Stimulated activated memory B cell treated with anti-CD40 and anti-IgM and Interleukin-4, amounts not matched to agents 10 μg/mL and 1 μg/mL and 100 μg/mL, for 72 hours (primary cell): ENCODE measurements at regions not wholly inside any gene's neighbourhood (a gene's known extent, or its start where the extent isn't known, plus 50 kb on each side); places are given as distances from the start of the nearest gene placed in this dataset.

ENCODE experiments used
- ATAC-seq: fragments of 150-1000 bp; cut with Tn5 transposase; 2 replicates; pipeline ENCODE4 v1.10.0; 2021
- H3K27ac Mint-ChIP-seq: one replicate; pipeline ENCODE4 v1.8.0; 2022; ENCODE audit warnings: mild to moderate bottlenecking, mixed read lengths
- H3K27me3 Mint-ChIP-seq: one replicate; pipeline ENCODE4 v1.8.0; 2022; ENCODE audit warnings: mixed read lengths
- H3K36me3 Mint-ChIP-seq: one replicate; pipeline ENCODE4 v1.8.0; 2022; ENCODE audit warnings: mixed read lengths
- H3K4me1 Mint-ChIP-seq: one replicate; pipeline ENCODE4 v1.8.0; 2022; ENCODE audit warnings: mixed read lengths
- H3K4me3 Mint-ChIP-seq: one replicate; pipeline ENCODE4 v1.8.0; 2022; ENCODE audit warnings: mild to moderate bottlenecking, moderate library complexity, mixed read lengths
- H3K9me3 Mint-ChIP-seq: one replicate; pipeline ENCODE4 v1.8.0; 2022; ENCODE audit warnings: mixed read lengths

DNA sequence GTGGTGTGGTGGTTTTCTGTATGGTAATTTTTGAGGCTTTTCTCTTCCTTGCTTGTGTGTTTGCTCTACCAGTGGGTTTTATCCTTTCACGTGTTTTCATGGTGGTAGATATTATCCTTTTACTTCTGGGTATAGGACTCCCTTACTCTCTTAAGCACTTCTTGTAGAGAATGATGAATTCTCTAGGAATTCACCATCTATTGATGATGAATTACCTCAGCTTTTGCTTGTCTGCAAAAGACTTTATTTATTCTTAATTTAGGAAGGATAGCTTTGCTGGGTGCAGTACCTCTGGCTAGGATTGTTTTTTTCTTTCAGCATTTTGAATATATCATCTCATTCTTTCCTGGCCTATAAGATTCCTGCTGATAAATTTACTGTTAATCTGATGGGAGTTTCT lies 415.3 kb downstream of the PDGFC start:
- no peak for ATAC-seq
- no peaks in the 10 kb centered on the region for H3K4me1 Mint-ChIP-seq
- peaks cover 11% of the 10 kb centered on the region for H3K9me3 Mint-ChIP-seq
- no peak overlapping the region for H3K4me3 Mint-ChIP-seq
- no peak overlapping the region for H3K27ac Mint-ChIP-seq
- no peaks in the 10 kb centered on the region for H3K27me3 Mint-ChIP-seq
- H3K36me3 Mint-ChIP-seq, result no peaks in the 10 kb centered on the region

- no peak overlapping the region for H3K4me3 Mint-ChIP-seq
- H3K9me3 Mint-ChIP-seq, result peaks cover 8% of the 10 kb centered on the region
- no peak for ATAC-seq
- H3K27me3 Mint-ChIP-seq, result no peaks in the 10 kb centered on the region
- no peak overlapping the region for H3K27ac Mint-ChIP-seq
- no peaks in the 10 kb centered on the region for H3K36me3 Mint-ChIP-seq
- H3K4me1 Mint-ChIP-seq, result no peaks in the 10 kb centered on the region
These were observed 417.9 kb downstream of the PDGFC start for GRCh38 chr4:156553659-156554058.

- no peak overlapping the region for H3K27ac Mint-ChIP-seq
- ATAC-seq, result no peak
- peaks cover 9% of the 10 kb centered on the region for H3K9me3 Mint-ChIP-seq
- no peaks in the 10 kb centered on the region for H3K4me1 Mint-ChIP-seq
- H3K4me3 Mint-ChIP-seq, result no peak overlapping the region
- no peaks in the 10 kb centered on the region for H3K27me3 Mint-ChIP-seq
- H3K36me3 Mint-ChIP-seq, result no peaks in the 10 kb centered on the region
These were observed 423.7 kb downstream of the PDGFC start for GRCh38 chr4:156547891-156548290.

GRCh38 chr4:156547439-156547838 lies 424.2 kb downstream of the PDGFC start:
- no peaks in the 10 kb centered on the region for H3K36me3 Mint-ChIP-seq
- no peak overlapping the region for H3K4me3 Mint-ChIP-seq
- ATAC-seq, result no peak
- H3K27me3 Mint-ChIP-seq, result no peaks in the 10 kb centered on the region
- no peak overlapping the region for H3K27ac Mint-ChIP-seq
- H3K4me1 Mint-ChIP-seq, result no peaks in the 10 kb centered on the region
- peaks cover 9% of the 10 kb centered on the region for H3K9me3 Mint-ChIP-seq

DNA sequence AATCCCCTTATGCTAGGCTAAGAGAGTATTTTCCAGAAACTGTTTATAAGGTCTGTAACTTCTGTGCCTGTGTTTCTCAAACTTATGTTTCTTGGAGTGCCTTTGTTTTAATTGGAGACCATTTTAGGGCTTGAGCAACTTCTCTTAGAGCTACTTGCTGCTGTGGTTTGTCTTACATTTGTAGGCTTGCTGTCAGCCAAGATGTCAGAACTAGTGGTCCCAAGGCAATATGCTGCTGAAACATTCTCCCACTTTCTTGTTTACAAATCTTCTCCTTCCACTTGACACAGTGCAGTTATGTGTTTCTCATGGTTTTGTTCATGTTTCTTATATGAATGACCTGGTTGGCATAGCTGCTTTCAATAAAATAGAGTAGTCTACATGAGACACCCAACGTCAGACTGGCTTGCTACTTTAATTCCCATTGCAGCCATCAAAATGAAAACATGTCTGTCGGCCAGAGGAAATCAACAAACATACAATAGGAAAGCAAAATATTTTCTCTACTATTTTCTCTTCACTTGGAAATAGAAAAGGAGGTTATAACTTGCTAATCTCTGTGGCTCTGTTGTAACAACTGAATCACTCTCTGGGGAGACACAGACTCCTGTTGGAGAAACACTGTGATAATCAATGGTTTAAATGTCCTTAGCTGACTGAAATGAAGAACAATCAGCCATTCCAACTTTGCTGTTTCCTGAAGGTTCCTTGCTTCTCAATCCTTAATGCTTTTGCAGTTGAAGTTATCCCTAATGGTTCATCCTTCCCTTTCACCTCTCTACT lies 426.4 kb downstream of the PDGFC start:
- Mint-ChIP-seq H3K27ac (no peak overlapping the region), H3K4me1 (no peaks in the 10 kb centered on the region), H3K4me3 (no peak overlapping the region), H3K27me3 (no peaks in the 10 kb centered on the region), H3K36me3 (no peaks in the 10 kb centered on the region), H3K9me3 (peaks cover 9% of the 10 kb centered on the region)
- no peak for ATAC-seq

- no peak for ATAC-seq
- no peak overlapping the region for H3K27ac Mint-ChIP-seq
These were observed 432.2 kb downstream of the PDGFC start for GRCh38 chr4:156539376-156539775.

DNA sequence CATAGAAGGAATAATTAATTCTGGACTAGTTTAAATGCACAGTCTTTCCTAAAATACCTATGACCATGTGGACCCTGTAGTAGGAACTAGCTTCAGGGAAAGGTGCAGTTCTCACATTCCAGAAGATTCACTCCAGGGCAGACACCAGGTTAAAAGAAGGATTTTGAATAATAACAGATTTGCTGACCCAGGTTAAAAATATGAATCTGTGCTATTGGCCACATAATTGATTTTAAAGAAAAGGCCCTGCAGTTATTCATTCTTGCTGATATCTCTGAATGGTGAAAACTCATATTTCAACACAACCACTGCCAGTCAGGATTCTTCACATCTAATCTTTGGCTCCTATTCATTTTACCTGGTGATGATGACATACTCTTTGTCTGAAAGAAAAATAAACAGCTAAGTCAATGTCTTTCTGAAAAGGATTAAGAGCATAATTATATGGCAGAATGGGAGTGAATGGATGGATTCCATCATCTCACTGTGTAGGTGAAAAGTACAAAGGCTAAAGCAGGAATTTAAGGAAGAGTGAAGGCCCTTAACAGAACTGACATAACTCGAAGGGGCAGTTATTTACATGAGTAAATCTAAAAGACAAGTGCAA lies 432.8 kb downstream of the PDGFC start:
- Mint-ChIP-seq H3K4me3 (no peak overlapping the region), H3K36me3 (no peaks in the 10 kb centered on the region), H3K9me3 (peaks cover 7% of the 10 kb centered on the region), H3K4me1 (no peaks in the 10 kb centered on the region), H3K27me3 (no peaks in the 10 kb centered on the region), H3K27ac (no peak overlapping the region)
- no peak for ATAC-seq

More at GRCh38 chr4:156539376-156539775, 432.2 kb downstream of the PDGFC start:
- Mint-ChIP-seq H3K27me3 (no peaks in the 10 kb centered on the region), H3K9me3 (peaks cover 9% of the 10 kb centered on the region), H3K36me3 (no peaks in the 10 kb centered on the region), H3K4me3 (no peak overlapping the region), H3K4me1 (no peaks in the 10 kb centered on the region)

- Mint-ChIP-seq H3K4me1 (no peaks in the 10 kb centered on the region), H3K9me3 (peaks cover 5% of the 10 kb centered on the region), H3K36me3 (no peaks in the 10 kb centered on the region), H3K4me3 (no peak overlapping the region), H3K27me3 (no peaks in the 10 kb centered on the region), H3K27ac (no peak overlapping the region)
- no peak for ATAC-seq
These were observed 433.4 kb downstream of the PDGFC start for GRCh38 chr4:156538210-156538609.

GRCh38 chr4:156537286-156537685 lies 434.3 kb downstream of the PDGFC start:
- no peaks in the 10 kb centered on the region for H3K36me3 Mint-ChIP-seq
- H3K27me3 Mint-ChIP-seq, result no peaks in the 10 kb centered on the region
- no peak for ATAC-seq
- H3K4me1 Mint-ChIP-seq, result no peaks in the 10 kb centered on the region
- no peak overlapping the region for H3K4me3 Mint-ChIP-seq
- no peak overlapping the region for H3K27ac Mint-ChIP-seq
- H3K9me3 Mint-ChIP-seq, result peaks cover 7% of the 10 kb centered on the region

DNA sequence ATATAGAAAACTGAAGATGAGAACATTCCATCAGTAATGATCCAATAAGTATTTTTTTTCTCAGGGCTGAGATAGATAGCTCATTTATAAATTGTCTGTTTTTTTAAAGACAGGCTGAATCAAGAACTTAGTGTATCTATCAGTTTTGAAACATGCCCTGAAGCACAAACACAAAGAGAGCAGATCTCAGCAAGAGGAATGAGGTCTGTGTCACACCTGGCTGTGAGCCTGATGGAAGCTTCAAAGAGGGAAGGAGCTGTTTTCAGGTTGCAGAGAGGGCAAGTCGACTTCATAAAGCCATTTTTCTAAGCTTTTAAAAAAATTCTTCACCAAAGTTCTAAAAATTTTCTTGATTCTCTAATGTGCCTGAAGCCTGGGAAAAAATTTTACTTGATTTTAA lies 434.9 kb downstream of the PDGFC start:
- Mint-ChIP-seq H3K27me3 (no peaks in the 10 kb centered on the region), H3K4me1 (no peaks in the 10 kb centered on the region), H3K36me3 (no peaks in the 10 kb centered on the region), H3K4me3 (no peak overlapping the region), H3K9me3 (peaks cover 7% of the 10 kb centered on the region), H3K27ac (no peak overlapping the region)
- no peak for ATAC-seq

- Mint-ChIP-seq H3K9me3 (peaks cover 7% of the 10 kb centered on the region), H3K27me3 (no peaks in the 10 kb centered on the region), H3K27ac (no peak overlapping the region), H3K4me3 (no peak overlapping the region), H3K36me3 (no peaks in the 10 kb centered on the region), H3K4me1 (no peaks in the 10 kb centered on the region)
- ATAC-seq, result no peak
These were observed 437.4 kb downstream of the PDGFC start for GRCh38 chr4:156534205-156534604.

DNA sequence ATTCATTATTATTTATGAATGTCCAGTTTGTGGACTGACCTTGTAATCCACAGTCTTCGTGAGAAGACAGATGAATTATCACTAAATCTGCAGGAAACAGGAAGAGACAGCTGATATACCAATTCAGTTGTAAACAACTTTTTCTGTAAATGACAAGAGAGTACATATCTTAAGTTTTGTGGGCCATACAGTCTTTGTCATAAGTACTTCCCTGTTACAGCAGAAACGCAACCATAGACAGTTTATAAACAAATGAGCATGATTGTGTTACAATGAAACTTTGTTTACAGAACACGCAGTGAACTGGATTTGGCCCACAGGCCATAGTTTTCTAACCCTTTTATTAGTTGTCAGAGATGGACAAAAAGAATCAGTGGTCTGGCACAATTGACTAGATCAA lies 443.4 kb downstream of the PDGFC start:
- no peaks in the 10 kb centered on the region for H3K27me3 Mint-ChIP-seq
- H3K4me1 Mint-ChIP-seq, result no peaks in the 10 kb centered on the region
- ATAC-seq, result no peak
- no peak overlapping the region for H3K27ac Mint-ChIP-seq
- no peak overlapping the region for H3K4me3 Mint-ChIP-seq
- peaks cover 2% of the 10 kb centered on the region for H3K9me3 Mint-ChIP-seq
- no peaks in the 10 kb centered on the region for H3K36me3 Mint-ChIP-seq

GRCh38 chr4:156527237-156527993 lies 444.2 kb downstream of the PDGFC start:
- Mint-ChIP-seq H3K4me1 (no peaks in the 10 kb centered on the region), H3K4me3 (no peak overlapping the region), H3K27me3 (no peaks in the 10 kb centered on the region), H3K27ac (no peak overlapping the region), H3K9me3 (peaks cover 3% of the 10 kb centered on the region), H3K36me3 (no peaks in the 10 kb centered on the region)
- no peak for ATAC-seq

- H3K9me3 Mint-ChIP-seq, result peaks cover 6% of the 10 kb centered on the region
- no peak overlapping the region for H3K4me3 Mint-ChIP-seq
- no peak for ATAC-seq
- no peaks in the 10 kb centered on the region for H3K27me3 Mint-ChIP-seq
- no peaks in the 10 kb centered on the region for H3K36me3 Mint-ChIP-seq
- no peak overlapping the region for H3K27ac Mint-ChIP-seq
- H3K4me1 Mint-ChIP-seq, result no peaks in the 10 kb centered on the region
These were observed 447.6 kb downstream of the PDGFC start for GRCh38 chr4:156523991-156524390.

- ATAC-seq, result no peak
- Mint-ChIP-seq H3K4me3 (no peak overlapping the region), H3K27ac (no peak overlapping the region)
These were observed 448.1 kb downstream of the PDGFC start for GRCh38 chr4:156523492-156523891.

GRCh38 chr4:156521631-156522030 lies 450.0 kb downstream of the PDGFC start:
- Mint-ChIP-seq H3K36me3 (no peaks in the 10 kb centered on the region), H3K4me1 (no peaks in the 10 kb centered on the region), H3K4me3 (no peak overlapping the region), H3K9me3 (peaks cover 6% of the 10 kb centered on the region), H3K27ac (no peak overlapping the region), H3K27me3 (no peaks in the 10 kb centered on the region)
- ATAC-seq, result no peak

More at GRCh38 chr4:156523492-156523891, 448.1 kb downstream of the PDGFC start:
- Mint-ChIP-seq H3K27me3 (no peaks in the 10 kb centered on the region), H3K9me3 (peaks cover 6% of the 10 kb centered on the region), H3K4me1 (no peaks in the 10 kb centered on the region), H3K36me3 (no peaks in the 10 kb centered on the region)
